CD4-positive, alpha-beta T cell treated with Interleukin-2 at 100 ng/mL for 4 hours (primary cell): ENCODE measurements at regions not wholly inside any gene's neighbourhood (a gene's known extent, or its start where the extent isn't known, plus 50 kb on each side); places are given as distances from the start of the nearest gene placed in this dataset.

Experiments
- DNase-seq: peaks from one replicate; pipeline ENCODE4 v3.0.0-alpha.2; 2020; ENCODE audit warnings: low spot score

GRCh38 chr1:59125676-59126320, 171.1 kb upstream of the FGGY start:
- no peak for DNase-seq

- no peak for DNase-seq
These were observed 170.5 kb upstream of the FGGY start for GRCh38 chr1:59126366-59126765.

- DNase-seq, result no peak
These were observed 168.6 kb upstream of the FGGY start for GRCh38 chr1:59128239-59128736.

DNA sequence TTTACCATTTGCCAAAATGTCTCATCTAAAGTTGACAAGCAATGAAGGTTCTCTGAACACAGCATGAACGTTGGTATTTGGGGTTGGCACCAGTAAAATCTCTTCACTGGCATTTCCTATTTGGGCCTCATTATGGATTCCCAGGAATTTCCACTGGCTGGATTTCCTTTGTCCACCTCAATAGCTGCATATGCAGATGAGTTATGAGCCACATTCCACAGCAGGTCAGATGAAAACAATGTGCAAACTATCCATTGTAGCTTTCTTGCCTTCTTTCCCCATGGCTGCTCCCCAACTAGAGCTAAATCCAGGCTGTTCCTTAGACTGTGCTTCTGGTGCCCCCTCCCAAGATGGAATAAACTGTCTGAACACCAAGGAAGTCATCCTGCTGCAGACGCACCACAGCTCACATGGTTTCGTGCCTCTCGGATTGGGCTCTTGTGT, 168.1 kb upstream of the FGGY start:
- DNase-seq, result no peak

GRCh38 chr1:59132295-59132694, 164.6 kb upstream of the FGGY start:
- DNase-seq, result no peak

DNA sequence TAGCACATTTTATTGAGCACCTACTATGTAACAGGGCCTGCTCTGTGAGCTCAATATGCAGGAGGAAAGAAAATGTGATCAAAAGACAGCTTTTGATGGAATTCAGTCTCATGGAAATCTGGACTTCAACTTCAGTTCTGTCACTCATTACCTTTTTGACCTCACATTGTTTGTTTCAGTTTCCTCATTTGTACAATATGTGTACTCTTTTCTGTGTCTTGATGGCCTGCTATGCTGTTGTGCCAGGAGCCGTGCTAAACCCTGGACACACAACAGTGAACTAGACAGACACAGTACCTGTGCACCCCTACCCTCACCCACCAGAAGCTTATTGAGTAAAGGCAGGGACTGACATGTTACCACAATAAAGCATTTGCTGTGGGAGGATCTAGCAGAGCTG, 162.9 kb upstream of the FGGY start:
- no peak for DNase-seq

GRCh38 chr1:59135761-59136255, 161.1 kb upstream of the FGGY start:
- DNase-seq, result no peak

DNA sequence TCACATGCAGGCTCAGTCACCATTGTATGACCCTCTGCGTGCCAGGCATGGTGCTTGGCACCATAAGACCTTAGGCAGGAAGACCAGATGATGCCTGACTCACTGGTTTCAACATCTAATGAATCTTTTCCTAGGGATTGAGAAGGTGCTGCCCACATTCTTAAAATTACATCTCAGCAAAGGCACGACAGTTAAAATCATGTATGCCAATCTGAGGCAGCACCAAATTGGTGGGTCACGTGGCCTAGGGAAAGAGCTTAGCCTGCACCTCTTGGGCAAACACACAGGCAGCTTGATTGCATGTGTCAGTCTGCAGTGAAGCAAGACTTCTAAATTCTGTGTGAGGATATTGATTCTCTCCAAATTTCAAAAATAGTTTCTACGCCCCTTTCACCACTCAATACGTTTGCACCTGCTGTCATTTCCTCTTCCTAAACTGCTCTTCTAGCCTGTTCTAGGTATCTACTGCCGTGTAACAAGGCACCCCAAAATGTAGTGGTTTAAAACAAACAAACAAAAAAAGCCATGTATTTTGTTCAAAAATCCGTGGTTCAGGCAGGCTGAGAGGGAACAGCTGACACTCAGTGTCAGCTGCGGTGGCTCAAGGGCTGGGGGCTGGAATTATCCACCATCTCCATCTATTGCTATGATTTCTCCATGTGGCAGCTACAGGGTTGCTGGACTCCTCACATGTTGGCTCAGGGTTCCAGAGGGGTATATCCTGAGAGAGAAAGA, 160.2 kb upstream of the FGGY start:
- DNase-seq, result no peak

DNA sequence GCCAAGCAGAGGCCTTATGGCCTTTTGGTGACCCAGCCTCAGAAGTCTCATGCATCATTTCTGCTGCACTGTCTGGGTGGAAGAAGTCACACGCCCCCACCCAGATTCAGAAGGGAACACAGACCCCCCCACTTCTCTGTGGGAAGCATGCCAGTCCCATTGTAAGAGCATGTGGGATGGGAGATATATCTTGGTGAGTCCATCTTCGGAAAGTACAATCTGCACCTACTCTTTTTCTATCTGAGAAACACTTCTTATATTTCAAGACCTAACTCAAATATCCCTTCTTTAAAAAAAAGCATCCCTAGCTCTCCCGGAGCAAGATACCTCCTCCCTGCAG, 159.6 kb upstream of the FGGY start:
- no peak for DNase-seq

DNA sequence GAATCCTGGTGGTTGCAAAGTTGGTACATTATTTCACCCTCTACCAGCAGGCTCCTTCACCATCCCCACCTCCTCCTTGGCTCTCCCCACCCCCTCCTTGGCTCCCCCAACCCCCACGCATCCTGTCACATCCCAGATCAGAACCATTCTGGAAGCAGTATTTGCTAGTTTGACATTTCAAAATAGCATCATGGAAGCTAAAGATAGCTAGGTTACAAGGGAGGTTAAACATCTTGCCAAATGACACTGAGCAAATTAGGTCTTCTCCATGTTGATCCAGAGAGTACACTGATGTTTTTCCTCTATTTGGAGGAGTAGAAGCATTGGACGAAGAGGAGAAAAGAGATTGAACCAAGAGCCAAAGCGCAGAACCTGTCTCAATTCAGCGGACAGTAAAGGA, 158.9 kb upstream of the FGGY start:
- DNase-seq, result no peak

DNA sequence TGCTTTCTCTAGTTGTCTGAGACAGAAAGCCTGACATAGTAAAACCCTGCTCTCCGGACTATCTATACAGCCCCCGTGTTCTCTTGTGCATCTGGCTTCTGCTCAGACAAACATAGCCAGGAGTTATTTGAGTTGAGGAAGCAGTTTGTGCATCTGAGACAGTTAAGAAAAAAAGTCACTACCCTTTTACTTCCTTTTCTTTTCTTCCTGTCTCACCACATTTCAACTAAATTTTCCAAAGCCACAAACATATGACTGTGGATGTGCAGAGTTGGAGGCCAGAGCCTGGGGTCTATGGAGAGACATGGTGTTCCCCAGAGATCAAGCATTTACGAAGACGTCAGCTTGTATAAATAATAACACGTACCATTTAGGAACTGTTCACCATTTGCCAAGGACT, 158.5 kb upstream of the FGGY start:
- no peak for DNase-seq

GRCh38 chr1:59139396-59139795, 157.5 kb upstream of the FGGY start:
- no peak for DNase-seq

DNA sequence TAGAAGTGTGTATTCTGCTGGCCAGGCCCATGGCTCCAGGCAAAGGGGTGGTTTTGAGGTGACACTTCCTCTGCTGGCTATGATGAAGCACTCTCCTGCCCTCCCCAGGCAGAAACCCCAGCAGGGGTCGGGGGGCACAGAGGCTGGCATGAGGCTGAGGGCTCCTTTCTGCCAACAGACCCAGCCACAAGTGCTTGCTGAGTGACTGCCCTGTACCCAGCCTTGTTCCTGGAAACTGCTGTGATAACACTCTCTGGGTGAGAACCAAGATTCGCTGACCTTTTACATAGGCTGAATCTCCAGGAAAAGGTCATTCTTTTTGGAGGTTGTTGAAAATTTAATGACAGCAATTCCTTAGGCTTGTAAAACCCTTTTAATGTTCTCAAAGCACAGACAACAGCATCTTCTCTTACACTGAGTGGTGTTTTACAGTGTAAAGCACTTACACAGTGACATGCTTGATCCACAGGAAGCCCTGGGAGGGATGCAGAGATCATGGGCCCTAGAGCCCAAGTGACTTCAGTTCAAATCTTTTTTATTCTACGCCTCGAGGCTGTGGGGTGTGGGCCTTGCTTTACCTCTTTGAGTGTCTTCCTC, 155.5 kb upstream of the FGGY start:
- DNase-seq, result no peak

DNA sequence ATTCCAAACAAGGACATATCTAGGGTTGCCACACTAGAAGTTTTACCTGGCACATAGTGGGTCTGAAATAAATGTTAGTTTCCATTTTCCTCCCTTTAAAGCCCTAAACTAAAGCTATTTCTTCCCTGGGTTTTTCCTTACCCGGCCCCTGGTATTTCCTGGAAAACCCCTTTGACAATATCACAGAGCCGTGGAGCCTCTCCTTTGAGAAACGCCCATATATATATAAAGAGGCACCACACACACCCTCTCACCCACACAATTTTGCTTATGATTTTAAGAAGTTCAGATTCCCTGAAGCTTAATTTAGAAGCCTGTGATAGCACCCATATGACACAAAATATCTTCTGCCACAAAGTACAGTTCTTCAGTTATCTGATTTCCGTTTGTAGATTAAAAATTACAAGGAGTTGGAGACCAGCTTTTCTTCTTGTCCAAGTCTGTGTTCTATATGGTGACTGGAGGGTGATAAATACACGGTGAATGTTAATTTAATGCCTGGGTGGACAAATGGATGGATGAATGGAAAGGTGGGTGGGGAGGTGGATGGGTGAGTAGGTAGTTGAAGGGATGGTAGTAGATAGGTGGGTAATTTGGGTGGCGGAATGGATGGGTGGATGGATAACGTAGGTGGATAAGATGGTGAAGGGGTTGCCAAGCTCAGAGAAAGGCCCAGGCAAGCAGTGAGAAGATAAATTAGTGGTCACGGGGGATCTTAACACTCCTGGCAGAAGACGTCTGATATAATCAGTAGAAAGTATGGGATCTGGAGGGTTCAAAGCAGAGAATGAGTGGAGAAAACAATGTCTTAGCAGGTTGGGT, 154.4 kb upstream of the FGGY start:
- DNase-seq, result no peak

DNA sequence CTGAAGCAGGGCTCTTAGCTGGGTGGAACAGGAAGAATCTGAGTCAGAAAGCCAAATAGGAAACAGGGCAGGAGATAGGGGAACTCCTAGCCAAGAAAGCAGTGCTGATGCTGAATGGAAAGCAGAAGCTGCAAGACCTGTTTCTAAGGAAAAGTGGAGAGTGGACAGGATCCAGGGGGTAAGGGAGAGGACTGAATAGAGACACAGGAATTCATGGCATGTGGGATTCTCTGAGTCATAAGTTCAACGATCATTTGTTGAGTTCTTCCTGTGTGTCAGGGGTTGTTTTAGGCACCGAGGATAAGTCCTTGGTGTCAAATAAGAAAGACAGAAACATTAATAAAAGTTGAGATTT, 153.8 kb upstream of the FGGY start:
- DNase-seq, result no peak

DNA sequence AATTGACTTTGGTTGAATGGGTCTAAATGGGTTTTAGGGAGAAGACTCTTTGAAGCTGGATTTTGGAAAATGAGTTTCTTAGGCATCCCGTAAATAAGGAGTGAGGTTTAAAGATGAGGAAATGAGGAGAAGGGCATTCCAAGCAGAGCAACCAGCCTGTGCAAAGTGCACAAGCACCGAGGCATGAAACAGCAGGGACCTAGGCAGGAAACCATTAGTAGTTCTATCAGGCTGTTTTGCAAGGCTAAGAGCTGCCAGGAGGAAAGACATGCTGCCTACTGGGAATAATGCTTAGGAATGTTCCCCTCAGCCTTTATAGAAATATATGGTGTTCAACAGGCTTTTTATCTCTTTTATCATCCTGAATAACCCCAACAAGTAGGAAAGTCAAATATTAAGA, 153.1 kb upstream of the FGGY start:
- DNase-seq, result no peak

DNA sequence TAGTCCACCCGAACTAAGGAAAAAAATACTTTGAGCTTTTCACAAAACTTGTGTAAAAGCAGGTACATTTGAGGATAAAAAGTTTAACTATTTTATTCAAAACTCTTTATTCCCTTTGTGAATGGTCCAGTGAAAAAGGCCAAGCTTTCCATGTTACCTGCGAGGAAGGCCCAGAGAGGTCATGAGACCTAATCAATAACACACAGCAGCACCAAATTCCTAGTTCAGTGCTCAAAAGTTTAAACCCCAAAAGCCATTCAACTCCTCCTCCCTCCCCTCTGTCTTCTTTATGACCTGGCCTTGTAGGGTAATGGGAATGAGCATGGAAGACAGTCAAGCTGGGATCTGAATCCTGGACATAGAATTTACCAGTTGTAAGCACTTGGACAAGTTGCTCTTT, 151.9 kb upstream of the FGGY start:
- no peak for DNase-seq

DNA sequence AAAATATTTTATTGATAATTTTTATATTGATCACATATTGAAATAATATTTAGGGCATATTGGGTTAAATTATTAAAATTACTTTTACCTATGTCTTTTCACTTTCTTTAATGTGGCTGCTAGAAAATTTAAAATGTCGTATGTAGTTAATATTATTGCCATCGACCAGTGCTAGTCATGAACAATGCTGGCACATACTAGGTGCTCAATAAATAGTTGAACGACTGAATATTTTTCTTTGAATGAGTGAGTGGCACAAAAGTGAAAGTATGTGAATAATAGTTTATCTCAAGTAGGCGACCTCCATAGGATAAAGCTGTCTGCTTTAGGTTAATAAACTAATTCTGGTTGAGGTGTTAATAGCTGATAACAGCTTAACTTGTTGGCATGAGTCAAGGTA, 150.8 kb upstream of the FGGY start:
- DNase-seq, result no peak

GRCh38 chr1:59146651-59147358, 150.1 kb upstream of the FGGY start:
- peak; percentile 43 for DNase-seq

GRCh38 chr1:59149435-59149834, 147.5 kb upstream of the FGGY start:
- DNase-seq, result no peak

- peak; percentile 17 for DNase-seq
These were observed 146.1 kb upstream of the FGGY start for GRCh38 chr1:59150577-59151386.
